GM19397 (cell line): ENCODE measurements at regions not wholly inside any gene's neighbourhood (a gene's known extent, or its start where the extent isn't known, plus 50 kb on each side); places are given as distances from the start of the nearest gene placed in this dataset.
"Not testable (repeated sequence)": the region's sequence is repeated elsewhere in the genome, so short reads cannot be mapped to it uniquely, and the experiment has no call there.

Experiments
- ATAC-seq: cut with Tn5 transposase; IDR thresholded peaks from one replicate; pipeline ENCODE4 v1.9.1; 2021; ENCODE audit warnings: mild to moderate bottlenecking, moderate library complexity; ENCODE audit not compliant: unreplicated experiment

DNA sequence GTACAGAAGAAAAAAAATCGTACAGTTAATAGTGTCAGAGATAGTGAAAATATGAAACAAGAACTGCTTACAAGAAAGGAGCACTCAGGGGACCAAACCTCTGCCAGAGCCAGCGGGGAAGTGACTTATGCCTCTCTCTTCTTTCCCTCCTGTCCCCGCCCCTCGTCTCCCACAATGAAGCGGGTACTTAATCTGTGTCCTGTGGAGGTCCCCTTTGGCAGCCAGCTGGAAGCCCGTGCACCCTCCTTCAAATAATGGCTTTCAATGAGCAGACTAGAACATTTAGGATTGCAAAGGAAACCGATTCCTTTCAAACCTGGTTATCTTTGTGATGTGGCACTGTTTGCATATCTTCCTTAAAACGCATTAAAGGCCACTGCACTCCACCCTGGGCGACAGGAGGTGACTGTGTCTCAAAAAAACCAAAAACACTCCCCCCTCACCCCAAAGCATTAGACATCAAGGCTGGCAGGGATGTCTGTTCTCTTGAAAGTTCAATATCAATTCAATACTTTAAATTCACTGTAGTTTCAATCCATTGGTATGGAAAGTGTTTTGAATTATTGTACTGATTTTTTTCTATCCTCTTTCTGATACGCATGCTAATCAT is 51.7 kb downstream of the PPIAL4C start:
- ATAC-seq, result not testable (repeated sequence)

DNA sequence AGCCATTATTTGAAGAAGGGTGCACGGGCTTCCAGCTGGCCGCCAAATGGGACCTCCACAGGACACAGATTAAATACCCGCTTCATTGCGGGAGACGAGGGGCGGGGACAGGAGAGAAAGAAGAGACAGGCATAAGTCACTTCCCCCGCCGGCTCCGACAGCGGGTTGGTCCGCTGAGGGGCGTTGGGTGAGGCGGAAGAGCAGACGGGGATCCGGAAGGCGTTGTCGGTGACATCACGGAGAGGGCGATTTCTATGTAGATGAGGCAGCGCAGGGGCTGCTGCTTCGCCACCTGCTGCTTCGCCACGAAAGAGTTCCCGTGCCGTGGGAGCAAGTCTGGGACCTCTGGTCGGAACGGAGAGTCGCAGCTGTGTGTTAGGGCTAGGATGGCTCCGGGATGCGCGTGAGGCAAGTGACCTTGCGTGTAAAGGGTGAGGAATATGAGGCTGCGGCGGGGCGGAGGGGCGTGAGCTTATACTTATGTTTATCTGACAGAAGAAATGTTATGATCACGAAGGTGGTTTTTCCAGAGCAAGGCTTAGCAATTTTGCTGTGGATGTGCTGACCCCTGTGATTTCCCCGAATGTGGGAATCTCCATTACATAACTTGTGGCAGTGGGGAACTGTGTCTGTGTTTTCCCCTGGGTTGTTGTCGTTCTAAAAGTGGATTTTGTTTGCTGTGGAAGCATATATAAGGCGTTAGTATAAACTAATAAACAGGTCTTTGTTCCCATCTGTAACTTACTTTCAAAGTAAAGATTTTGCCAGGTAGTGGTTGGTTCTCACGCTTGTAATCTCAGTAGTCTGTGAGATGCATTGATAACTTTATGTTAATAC is 52.9 kb downstream of the PPIAL4C start:
- ATAC-seq, result peak; percentile 96

DNA sequence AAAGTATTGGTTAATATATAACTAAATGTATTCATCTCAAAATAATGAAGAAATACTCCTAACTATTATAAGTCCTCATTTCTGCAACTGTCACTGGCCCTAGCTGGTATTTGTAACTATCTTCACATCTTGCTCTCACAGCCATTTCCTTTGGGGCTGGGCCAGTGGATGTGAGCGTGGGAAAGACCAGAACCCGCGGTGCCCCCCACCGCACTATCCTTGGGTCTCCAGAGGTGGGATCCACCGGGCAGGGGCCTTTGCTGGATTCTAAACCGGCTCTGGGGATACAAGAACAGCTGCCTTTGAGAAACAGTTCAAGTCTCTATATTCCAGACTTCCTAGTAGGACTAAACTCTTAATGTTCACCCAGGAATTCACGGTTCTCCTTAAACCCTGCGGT is 54.8 kb downstream of the PPIAL4C start:
- not testable (repeated sequence) for ATAC-seq

DNA sequence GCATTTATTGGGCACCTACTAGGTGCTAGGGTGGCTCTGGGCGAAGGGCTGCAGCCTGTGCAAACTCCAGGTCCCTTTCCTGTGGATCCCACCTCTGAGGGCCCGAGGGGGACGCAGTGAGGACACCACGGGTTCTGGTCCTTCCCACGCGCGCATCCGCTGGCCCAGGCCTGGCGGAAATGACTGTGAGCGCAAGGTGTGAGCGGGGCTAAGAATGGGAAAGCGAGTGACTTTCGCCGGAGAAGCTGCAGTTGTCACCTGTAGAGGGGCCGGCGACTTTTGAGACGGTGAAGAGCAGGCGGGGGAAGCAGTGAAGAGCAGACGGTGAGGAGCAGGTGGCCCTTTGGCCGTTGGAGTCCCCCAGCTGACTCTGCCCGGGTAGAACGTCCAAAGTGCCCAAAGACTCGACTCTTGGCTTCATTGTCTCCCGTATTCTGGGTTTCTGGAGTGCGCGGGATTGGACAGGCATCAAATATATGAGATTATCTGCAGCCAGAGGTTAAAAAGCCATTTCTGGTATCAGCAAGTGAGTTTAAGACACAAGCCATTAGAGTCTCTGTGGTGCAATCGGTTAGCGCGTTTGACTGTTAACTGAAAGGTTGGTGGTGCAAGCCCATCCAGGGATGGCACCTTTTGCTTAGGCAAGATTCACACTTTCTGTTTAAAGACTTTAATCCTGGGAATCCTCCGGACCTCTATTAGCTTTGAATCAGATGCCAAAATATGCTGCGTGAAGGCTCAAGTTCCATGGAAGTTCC is 55.4 kb downstream of the PPIAL4C start:
- ATAC-seq, result not testable (repeated sequence)

DNA sequence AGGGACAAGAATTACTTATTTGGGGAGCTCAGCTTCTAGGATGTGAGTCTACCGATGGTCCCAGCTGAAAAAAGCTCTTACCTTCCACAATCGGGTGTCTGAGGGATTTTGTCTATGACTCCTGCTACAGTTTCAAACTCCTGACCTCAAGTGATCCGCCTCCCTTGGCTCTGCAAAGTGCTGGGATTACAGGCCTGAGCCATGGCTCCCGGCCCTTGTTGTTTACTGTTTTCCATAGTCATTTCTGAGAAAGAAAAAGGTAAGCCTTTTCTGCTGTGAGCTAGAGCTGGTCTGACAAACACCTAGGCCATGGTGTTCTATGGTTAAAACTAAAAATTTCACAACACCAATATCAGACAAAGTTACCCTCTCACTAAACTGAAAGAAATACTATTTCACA is 57.5 kb downstream of the PPIAL4C start:
- not testable (repeated sequence) for ATAC-seq

DNA sequence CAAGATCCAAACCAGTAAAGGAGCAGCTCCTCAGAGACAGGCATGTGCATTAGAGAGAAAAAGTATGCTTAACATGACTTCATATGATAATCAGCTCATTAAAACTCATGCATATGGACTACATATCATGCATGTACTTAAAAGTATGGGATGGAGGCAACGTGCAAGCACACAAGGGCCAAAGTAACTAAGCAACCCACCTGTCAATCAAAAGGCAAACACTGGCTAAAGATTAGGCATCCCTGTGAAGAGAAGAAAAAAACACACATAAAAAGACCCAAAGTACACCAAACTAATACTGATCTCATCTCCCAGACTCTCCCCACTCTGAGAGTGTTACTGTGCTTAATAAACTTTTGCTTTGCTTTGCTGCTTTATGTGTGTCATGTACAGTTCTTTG is 61.2 kb downstream of the PPIAL4C start:
- ATAC-seq, result not testable (repeated sequence)

DNA sequence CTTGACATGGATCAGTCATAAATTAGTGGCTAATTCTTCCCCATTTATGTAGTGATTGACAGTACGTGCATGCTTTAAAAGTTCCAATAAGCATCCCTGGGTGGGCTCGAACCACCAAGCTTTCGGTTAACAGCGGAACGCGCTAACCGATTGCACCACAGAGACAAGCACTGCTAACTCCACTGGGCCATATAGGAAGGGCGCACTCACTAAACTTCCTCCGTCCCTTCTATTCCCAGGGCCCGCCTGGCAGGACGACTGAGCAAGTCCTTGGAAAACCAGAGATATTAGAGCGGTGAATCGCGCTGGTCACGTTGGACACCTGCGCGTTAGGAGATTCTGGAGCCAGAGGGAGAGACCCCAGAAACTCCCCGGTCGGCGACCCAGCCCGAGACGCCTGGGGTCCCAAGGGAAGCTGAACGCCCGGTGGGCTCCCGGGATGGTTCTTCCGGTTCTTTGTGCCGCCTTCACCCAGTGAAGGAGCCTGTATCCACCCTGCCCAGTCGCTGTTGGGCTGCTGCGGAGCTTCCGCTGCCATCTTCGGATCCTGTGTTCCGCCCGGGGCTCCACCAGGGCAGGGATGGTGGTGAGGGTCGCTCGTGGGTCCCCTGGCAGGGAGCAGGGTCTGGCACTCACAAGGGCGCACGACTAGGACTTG is 62.8 kb downstream of the PPIAL4C start:
- ATAC-seq, result not testable (repeated sequence)

DNA sequence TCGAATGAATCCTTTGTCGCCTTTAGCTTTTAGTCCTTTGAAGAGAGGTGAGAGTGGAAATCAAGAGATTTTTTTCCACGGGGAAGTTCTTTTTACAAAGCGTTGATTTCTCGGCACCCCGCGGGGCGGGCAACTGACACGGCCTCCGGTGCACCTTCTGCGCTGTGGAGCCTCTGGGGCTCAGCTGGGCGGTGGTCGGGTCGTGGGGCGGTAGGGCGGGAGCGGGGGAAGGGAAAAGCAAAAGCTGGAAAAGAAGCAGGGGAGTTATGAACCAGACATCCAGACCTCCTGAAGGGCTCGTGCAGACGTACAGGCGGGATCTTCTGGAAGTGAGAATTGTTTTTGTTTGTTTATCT is 63.3 kb downstream of the PPIAL4C start:
- not testable (repeated sequence) for ATAC-seq

DNA sequence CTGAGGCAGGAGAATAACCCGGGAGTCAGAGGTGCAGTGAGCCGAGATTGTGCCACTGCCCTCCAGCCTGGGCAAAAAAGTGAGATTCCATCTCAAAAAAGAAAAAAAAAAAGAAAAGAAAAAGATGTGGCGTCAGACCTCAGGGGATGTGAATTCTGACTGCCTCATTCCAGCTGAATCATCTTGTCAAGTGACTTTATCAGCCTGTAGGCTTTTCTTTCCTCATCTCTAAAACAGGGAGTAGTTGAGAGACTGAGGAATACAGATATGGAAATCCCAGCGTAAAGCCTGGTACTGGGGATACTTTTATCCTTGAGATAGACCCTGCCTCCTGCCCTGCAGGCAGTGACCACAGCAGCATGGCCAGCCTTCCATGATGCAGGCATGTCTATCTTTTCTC is 74.1 kb downstream of the PPIAL4C start:
- ATAC-seq, result not testable (repeated sequence)

DNA sequence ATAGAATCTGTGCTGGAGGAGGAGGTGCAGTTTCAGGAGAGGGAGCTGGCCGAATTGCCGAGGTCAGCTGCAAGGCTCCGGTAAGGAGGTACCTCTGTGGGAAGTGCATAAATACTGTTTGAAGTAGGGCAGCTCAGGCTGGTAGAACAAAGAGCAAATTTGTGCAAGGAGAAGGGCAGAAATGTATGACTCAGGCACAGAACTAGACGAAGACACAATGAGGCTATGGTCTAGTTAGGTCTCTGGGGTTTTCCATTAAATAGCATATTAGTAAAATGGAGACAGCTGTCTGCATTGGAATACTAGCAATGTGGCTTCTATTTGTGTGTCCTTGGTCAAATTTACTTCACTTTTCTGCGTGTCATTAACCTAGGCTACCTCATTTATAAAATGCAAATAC is 74.5 kb downstream of the PPIAL4C start:
- ATAC-seq, result not testable (repeated sequence)

DNA sequence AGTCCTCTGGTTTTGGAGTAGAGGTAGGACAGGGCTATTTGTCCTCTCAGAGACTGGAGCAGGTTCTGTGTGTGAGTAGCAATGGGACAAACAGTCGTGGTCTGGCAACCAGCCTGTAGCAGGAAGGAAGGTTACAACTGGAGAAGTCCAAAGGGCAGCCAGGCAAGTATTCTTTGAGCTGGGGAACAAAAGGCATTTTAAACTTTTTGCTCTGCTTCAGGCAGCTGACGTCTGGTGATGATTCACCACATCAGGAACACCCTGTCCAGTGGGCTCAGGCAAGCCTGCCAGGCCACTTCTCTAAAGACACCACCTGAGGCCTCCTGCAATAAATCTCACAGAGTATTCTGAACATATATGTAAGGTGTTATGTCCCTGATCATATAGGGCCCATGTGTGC is 81.0 kb downstream of the PPIAL4C start:
- not testable (repeated sequence) for ATAC-seq

DNA sequence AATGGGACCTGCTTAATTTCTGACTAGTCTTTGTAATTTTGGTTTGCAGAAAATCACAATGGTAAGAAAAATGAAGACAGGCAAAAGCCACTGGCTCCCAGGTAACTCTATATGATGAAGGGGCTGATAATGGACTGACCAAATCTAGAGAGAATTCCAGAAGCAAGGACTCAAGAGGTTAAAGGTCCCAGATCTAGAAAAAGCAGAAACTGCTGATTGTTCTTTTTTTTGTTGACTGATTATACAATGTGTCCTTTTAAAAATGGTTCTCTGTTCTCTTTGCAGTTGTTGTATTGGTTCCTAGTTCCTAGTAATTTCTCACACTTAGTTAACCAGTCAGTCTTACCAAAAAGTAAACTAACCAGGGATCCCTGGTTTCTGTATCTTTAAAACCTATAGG is 81.4 kb downstream of the PPIAL4C start:
- ATAC-seq, result not testable (repeated sequence)

DNA sequence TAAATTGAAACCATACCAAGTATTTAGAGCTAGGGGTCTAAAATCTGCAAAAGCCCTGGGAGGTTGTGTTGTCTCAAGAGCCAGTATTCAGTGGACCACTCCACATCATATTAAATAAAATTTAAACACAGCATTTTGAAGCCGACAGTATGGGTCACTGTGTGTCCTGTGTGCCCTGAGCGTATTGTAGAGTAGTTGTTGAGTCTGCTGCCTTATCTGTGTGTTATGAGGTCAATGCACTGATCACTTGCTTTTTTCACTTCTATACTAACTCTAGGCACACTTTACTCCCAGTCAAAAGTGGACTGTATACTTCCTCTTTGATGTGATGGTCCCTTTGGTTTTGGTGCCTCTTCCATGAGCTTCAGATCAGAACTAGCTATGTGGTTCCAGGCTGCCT is 81.9 kb downstream of the PPIAL4C start:
- not testable (repeated sequence) for ATAC-seq

DNA sequence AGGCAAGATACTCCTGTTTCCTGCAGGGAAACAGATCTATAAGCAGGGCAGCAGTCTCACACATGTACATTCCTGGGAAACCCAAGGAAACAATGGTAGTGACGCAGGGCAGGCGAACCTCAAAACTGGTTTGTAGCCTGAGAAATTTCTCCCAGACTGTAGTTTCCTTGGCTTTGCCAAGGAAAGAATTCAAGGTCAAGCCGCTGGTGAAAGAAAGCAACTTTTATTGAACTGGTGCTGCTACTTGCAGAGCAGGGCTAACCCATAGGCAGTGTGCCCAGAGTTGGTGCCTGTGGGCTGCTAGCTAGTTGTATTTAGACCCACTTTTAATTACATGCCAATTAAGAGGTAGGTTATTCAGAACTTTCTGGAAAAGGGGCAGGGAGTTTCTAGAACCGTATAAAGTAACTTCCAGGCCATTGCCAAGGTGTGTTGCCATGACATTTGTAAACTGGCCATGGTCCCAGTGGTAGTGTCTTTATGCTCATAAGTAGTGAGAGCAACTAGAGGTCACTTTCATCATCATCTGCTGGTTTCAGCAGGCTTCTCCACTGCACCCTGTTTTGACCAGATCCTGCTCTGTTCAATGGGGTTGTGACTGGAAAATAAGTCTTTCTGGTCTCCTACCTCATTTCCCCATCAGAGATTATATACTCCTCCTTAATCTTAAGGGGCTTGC is 89.7 kb downstream of the PPIAL4C start:
- ATAC-seq, result not testable (repeated sequence)

DNA sequence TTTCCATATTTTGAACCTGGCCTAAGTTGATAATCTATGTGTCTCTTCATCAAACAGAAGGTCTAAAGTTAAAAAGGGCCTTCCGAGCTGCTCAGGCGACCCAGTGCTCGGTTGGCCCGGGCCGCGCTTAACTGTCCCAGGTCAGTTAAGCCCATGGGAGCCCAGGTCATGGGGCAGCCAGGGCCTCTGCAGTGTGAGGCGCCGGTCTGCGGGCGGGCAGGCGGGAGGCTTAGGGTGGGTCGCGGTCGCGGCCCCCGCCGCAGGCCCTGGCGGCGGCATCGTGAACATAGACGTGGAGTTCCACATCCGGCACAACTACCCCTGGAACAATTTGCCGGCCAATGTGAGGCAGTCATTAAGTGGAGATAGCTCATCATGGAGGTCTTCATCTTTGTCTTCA is 91.3 kb downstream of the PPIAL4C start:
- ATAC-seq, result not testable (repeated sequence)

DNA sequence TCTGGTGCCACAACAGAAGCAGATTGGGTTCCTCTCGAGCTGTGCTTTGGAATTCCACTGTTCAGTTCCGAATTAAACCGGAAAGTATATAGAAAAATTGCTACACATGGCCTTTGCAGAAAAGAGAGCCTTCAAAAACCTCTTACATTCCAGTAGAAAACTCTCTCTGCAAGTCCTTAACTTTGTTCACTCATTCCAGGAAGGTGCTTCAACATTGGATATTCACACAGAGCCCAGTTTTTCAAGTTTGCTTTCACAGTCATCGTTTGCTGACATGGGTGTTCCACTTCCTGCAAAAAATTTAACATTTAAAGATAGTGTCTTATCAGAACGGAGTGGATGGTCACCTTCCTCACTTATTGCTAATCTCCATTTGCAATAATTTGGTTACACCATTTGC is 93.7 kb downstream of the PPIAL4C start:
- ATAC-seq, result not testable (repeated sequence)

DNA sequence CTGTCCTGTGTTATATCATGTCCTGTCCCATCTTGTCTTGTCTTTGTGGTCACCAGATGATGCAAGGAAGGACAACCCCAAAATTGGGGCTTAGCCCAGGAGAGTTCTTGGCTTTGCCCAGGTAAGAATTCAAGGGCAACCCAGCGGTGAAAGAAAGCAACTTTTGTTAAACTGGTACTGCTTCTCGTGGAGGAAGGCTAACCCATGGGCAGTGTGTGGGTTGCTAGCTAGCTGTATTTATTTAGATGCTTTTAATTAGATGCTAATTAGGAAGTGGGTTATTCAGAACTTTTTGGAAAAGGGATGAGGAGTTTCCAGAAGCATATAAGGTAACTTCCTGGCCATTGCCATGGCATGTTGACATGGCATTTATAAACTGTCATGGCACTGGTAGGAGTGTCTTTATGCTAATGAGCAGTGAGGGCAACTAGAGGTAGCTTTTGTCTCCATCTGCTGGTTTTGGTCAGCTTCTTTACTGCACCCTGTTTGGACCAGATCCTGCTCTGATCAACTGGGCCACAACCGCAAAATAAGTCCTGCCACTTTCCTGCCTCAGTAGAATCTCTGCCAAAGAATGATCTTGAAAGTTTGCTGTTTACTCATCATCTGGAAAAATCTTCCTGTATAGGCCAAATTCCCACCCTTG is 95.8 kb upstream of the FCGR1A start:
- peak; percentile 74 for ATAC-seq

DNA sequence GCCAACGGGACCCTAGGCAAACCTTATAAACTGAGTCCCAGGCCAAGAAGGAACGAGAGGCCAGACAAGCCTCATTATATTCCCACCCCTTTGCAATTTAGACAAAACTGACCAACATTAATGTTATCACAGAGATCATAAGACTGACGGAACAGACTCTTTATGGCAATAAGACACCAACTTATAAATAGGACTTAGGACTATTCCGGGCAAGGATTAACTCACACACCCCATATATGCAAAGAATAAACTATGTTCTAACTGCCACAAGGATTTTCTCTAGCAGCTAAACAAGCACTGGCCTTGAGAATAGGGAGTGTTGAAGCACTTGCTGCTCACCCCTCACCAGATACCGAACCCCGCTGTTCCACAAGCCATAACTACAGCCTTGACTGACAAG is 91.1 kb upstream of the FCGR1A start:
- ATAC-seq, result not testable (repeated sequence)

DNA sequence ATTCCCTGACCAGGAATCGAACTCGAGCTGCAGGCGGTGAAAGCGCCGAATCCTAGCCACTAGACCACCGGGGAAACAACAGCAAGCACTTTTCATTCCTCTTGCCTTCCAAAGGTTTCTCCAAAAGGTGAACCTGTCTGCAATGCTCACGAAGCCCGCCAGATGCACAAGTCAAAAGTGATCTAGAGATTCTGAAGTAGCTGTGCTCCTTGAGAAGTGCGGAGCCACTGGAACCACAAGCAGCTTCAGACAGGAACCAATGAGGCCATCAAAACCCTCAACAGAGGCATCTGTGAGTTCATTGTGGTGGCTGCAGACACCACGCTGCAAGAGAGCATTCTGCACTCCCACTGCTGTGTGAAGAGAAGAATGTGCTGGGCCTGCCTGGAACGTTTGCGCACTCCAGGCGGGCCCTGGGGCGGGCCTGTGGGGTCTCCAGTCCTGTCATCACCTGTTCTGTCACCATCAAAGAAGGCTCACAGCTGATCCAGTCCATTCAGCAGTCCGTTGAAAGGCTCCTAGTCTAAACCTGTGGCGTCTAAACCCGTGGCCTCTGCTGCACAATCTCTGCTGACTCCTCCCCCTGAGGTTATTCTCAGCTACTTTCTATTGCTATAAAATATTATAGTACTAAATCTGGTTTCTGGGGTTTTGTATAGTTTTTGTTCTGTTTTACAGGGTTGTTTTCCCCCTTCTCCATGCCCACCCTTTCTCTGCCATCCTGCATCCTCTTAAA is 89.5 kb upstream of the FCGR1A start:
- not testable (repeated sequence) for ATAC-seq
